IMR-90 (cell line): ENCODE measurements at regions not wholly inside any gene's neighbourhood (a gene's known extent, or its start where the extent isn't known, plus 50 kb on each side); places are given as distances from the start of the nearest gene placed in this dataset.

Source experiments
- BHLHE40 ChIP-seq: fragments of 150-350 bp; IDR thresholded peaks from 2 replicates; pipeline ENCODE4 v1.6.1; 2016; ENCODE audit warnings: mild to moderate bottlenecking, low read depth, low read length
- CEBPB ChIP-seq: IDR thresholded peaks from 2 replicates; pipeline ENCODE4 v1.6.1; 2012; ENCODE audit warnings: low read depth, low read length, improper control_type of control experiment
- CHD1 ChIP-seq: IDR thresholded peaks from 2 replicates; pipeline ENCODE4 v1.6.1; 2012; ENCODE audit warnings: low read depth, low read length, improper control_type of control experiment
- CTCF ChIP-seq: conservative IDR thresholded peaks from 2 replicates; pipeline ENCODE4 v1.5.1; 2012; ENCODE audit warnings: mild to moderate bottlenecking, low read depth, low read length, improper control_type of control experiment
- FOS ChIP-seq: fragments of 150-350 bp; IDR thresholded peaks from 2 replicates; pipeline ENCODE4 v1.6.1; 2016; ENCODE audit warnings: low read depth, low read length
- MAFK ChIP-seq: IDR thresholded peaks from 2 replicates; pipeline ENCODE4 v1.6.1; 2012; ENCODE audit warnings: low read depth, low read length, improper control_type of control experiment
- MAZ ChIP-seq: IDR thresholded peaks from 2 replicates; pipeline ENCODE4 v1.6.1; 2012; ENCODE audit warnings: low read depth, mild to moderate bottlenecking, low read length, improper control_type of control experiment, moderate library complexity, borderline replicate concordance
- MXI1 ChIP-seq: IDR thresholded peaks from 2 replicates; pipeline ENCODE4 v1.6.1; 2012; ENCODE audit warnings: low read depth, mild to moderate bottlenecking, low read length, moderate library complexity, borderline replicate concordance
- POLR2A ChIP-seq: IDR thresholded peaks from 2 replicates; pipeline ENCODE4 v1.6.1; 2012; ENCODE audit warnings: mild to moderate bottlenecking, low read depth, low read length
- RAD21 ChIP-seq: IDR thresholded peaks from 2 replicates; pipeline ENCODE4 v1.6.1; 2012; ENCODE audit warnings: low read length, improper control_type of control experiment
- RCOR1 ChIP-seq: IDR thresholded peaks from 2 replicates; pipeline ENCODE4 v1.6.1; 2012; ENCODE audit warnings: mild to moderate bottlenecking, low read length, improper control_type of control experiment; ENCODE audit not compliant: insufficient replicate concordance
- RFX5 ChIP-seq: IDR thresholded peaks from 2 replicates; pipeline ENCODE4 v1.8.0; 2012; ENCODE audit warnings: low read depth, mild to moderate bottlenecking, low read length, moderate library complexity
- SMC3 ChIP-seq: fragments of 150-350 bp; IDR thresholded peaks from 2 replicates; pipeline ENCODE4 v1.6.1; 2016; ENCODE audit warnings: low read depth, mild to moderate bottlenecking, antibody characterized with exemption, low read length, moderate library complexity
- USF2 ChIP-seq: fragments of 150-350 bp; IDR thresholded peaks from 2 replicates; pipeline ENCODE4 v1.6.1; 2017; ENCODE audit warnings: mild to moderate bottlenecking, antibody characterized with exemption, low read length, low read depth

DNA sequence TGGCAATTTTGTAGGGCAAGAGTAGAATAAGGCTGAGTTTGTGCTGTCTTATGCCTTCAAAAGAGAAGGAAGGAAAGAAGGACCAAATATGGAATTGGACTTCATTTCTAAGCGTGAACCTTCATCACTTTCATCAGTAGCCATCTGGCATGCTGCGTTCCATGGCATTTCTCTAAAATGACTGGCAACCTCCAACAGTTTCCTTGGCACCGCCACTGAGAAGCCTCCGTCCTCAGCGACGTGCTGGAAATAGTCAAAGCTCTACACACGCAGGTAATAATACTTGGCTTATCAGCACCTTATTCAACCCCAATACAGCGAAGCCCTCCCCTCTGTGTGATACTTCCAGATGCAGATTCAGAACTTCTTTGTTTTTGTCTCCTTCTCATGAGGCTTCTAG lies 169.7 kb upstream of the CD180 start:
- TF ChIP-seq CTCF (no peak), MAZ (no peak), BHLHE40 (no peak), POLR2A (no peak), FOS (no peak), RAD21 (no peak), USF2 (no peak), SMC3 (no peak), RFX5 (no peak), CEBPB (no peak), MXI1 (no peak), RCOR1 (no peak), MAFK (no peak), CHD1 (no peak)
